DND-41 (cell line): ENCODE measurements at regions not wholly inside any gene's neighbourhood (a gene's known extent, or its start where the extent isn't known, plus 50 kb on each side); places are given as distances from the start of the nearest gene placed in this dataset.

Experiments used
- ATAC-seq: fragments of 200-7000 bp; cut with Tn5 transposase; 3 replicates; pipeline ENCODE4 v1.9.1; 2021; ENCODE audit warnings: low read depth; ENCODE audit not compliant: insufficient read depth
- DNase-seq: peaks from one replicate; pipeline ENCODE4 v3.0.0-alpha.2; 2020
- H2AFZ ChIP-seq: 2 replicates; pipeline ENCODE4 v1.6.0; 2012; ENCODE audit warnings: low read depth, low read length
- H3K27ac ChIP-seq: 2 replicates; pipeline ENCODE4 v1.5.1; 2012; ENCODE audit warnings: low read length, inconsistent platforms
- H3K27me3 ChIP-seq: fragments of 200-600 bp; sonication (generic); 2 replicates; pipeline ENCODE4 v1.6.0; 2012; ENCODE audit warnings: low read length, mild to moderate bottlenecking, inconsistent platforms; ENCODE audit not compliant: insufficient read depth, poor library complexity
- H3K36me3 ChIP-seq: 2 replicates; pipeline ENCODE4 v1.5.1; 2012; ENCODE audit warnings: low read length, inconsistent platforms; ENCODE audit not compliant: insufficient read depth
- H3K4me1 ChIP-seq: 2 replicates; pipeline ENCODE4 v1.5.1; 2012; ENCODE audit warnings: mild to moderate bottlenecking, low read length; ENCODE audit not compliant: insufficient read depth
- H3K4me2 ChIP-seq: 2 replicates; pipeline ENCODE4 v1.6.0; 2012; ENCODE audit warnings: mild to moderate bottlenecking, moderate library complexity, low read length, inconsistent platforms; ENCODE audit not compliant: insufficient read depth
- H3K4me3 ChIP-seq, 2 experiments: fragments of 200-600 bp in 1 of 2; shearing (Covaris generic) in 1 of 2; 2 replicates each; pipeline ENCODE4 v1.5.1; 2012 to 2016; ENCODE audit warnings: inconsistent platforms in 2 of 2, low read length in 2 of 2, mild to moderate bottlenecking in 2 of 2, low read depth in 1 of 2, moderate library complexity in 1 of 2
- H3K79me2 ChIP-seq: 2 replicates; pipeline ENCODE4 v1.6.0; 2012; ENCODE audit warnings: low read length, inconsistent platforms; ENCODE audit not compliant: insufficient read depth
- H3K9ac ChIP-seq: 2 replicates; pipeline ENCODE4 v1.6.0; 2012; ENCODE audit warnings: low read depth, mild to moderate bottlenecking, inconsistent platforms, low read length, moderate library complexity
- H3K9me3 ChIP-seq: 2 replicates; pipeline ENCODE4 v1.5.1; 2012; ENCODE audit warnings: low read length, moderate library complexity, mild to moderate bottlenecking, inconsistent platforms; ENCODE audit not compliant: insufficient read depth, severe bottlenecking
- H4K20me1 ChIP-seq: 2 replicates; pipeline ENCODE4 v1.6.0; 2012; ENCODE audit warnings: low read length; ENCODE audit not compliant: insufficient read depth
- CTCF ChIP-seq: IDR thresholded peaks from 2 replicates; pipeline ENCODE4 v1.5.1; 2012; ENCODE audit warnings: borderline replicate concordance, low read length, moderate library complexity, mild to moderate bottlenecking; ENCODE audit not compliant: poor library complexity, severe bottlenecking; ENCODE audit errors: extremely low read depth
- EZH2 ChIP-seq: IDR thresholded peaks from 3 replicates; pipeline ENCODE4 v1.6.1; 2012; ENCODE audit warnings: borderline replicate concordance, low read depth, mild to moderate bottlenecking, moderate library complexity, low read length, inconsistent platforms; ENCODE audit not compliant: severe bottlenecking

- Histone ChIP-seq H3K9me3 (no peaks in the 10 kb centered on the region), H3K36me3 (no peaks in the 10 kb centered on the region), H3K27ac (no peak overlapping the region), H2AFZ (no peak overlapping the region), H3K4me2 (no peak overlapping the region), H3K9ac (no peak overlapping the region), H3K27me3 (no peaks in the 10 kb centered on the region), H3K4me3 (no peak overlapping the region), H3K4me1 (0 out of 2 replicates have a peak, but pooled peaks cover 2% of the 10 kb centered on the region), H4K20me1 (no peaks in the 10 kb centered on the region), H3K79me2 (no peaks in the 10 kb centered on the region)
- TF ChIP-seq CTCF (no peak), EZH2 (no peak)
- ATAC-seq (no peak), DNase-seq (no peak)
Measured at GRCh38 chr6:156630613-156631302, 146.4 kb upstream of the ARID1B start.

GRCh38 chr6:156628805-156629204, 148.4 kb upstream of the ARID1B start:
- H3K9ac ChIP-seq: no peak overlapping the region
- ATAC-seq: no peak

GRCh38 chr6:156627524-156627923, 149.7 kb upstream of the ARID1B start:
- TF ChIP-seq CTCF: no peak
- no peak for TF ChIP-seq EZH2
- no peaks in the 10 kb centered on the region for H3K4me1 ChIP-seq

More at GRCh38 chr6:156628805-156629204, 148.4 kb upstream of the ARID1B start:
- H4K20me1 ChIP-seq: no peaks in the 10 kb centered on the region
- no peak overlapping the region for H3K4me2 ChIP-seq
- no peak for TF ChIP-seq CTCF
- TF ChIP-seq EZH2: no peak
- H2AFZ ChIP-seq: no peak overlapping the region
- H3K79me2 ChIP-seq: no peaks in the 10 kb centered on the region
- H3K4me1 ChIP-seq: no peaks in the 10 kb centered on the region
- no peak for DNase-seq
- no peak overlapping the region for H3K27ac ChIP-seq
- H3K9me3 ChIP-seq: no peaks in the 10 kb centered on the region
- no peak overlapping the region for H3K4me3 ChIP-seq
- no peaks in the 10 kb centered on the region for H3K27me3 ChIP-seq
- H3K36me3 ChIP-seq: no peaks in the 10 kb centered on the region

GRCh38 chr6:156622185-156622584, 155.0 kb upstream of the ARID1B start:
- Histone ChIP-seq H3K4me2 (no peak overlapping the region), H2AFZ (no peak overlapping the region), H3K9ac (no peak overlapping the region), H4K20me1 (no peaks in the 10 kb centered on the region), H3K27ac (no peak overlapping the region), H3K4me3 (no peak overlapping the region), H3K4me1 (no peaks in the 10 kb centered on the region), H3K36me3 (no peaks in the 10 kb centered on the region), H3K79me2 (no peaks in the 10 kb centered on the region), H3K9me3 (no peaks in the 10 kb centered on the region), H3K27me3 (peaks cover 6% of the 10 kb centered on the region)
- DNase-seq (no peak), ATAC-seq (no peak)
- no peak for TF ChIP-seq CTCF
- TF ChIP-seq EZH2: no peak

More at GRCh38 chr6:156627524-156627923, 149.7 kb upstream of the ARID1B start:
- Histone ChIP-seq H3K79me2 (no peaks in the 10 kb centered on the region), H3K9ac (no peak overlapping the region), H3K36me3 (no peaks in the 10 kb centered on the region), H3K4me2 (no peak overlapping the region), H3K9me3 (no peaks in the 10 kb centered on the region), H3K27ac (no peak overlapping the region), H4K20me1 (no peaks in the 10 kb centered on the region), H3K27me3 (peaks cover 3% of the 10 kb centered on the region), H3K4me3 (no peak overlapping the region), H2AFZ (no peak overlapping the region)
- DNase-seq: no peak
- no peak for ATAC-seq
